Epidermal melanocyte (primary cell): ENCODE measurements at regions not wholly inside any gene's neighbourhood (a gene's known extent, or its start where the extent isn't known, plus 50 kb on each side); places are given as distances from the start of the nearest gene placed in this dataset.

ENCODE experiments used
- DNase-seq: peaks from one replicate; pipeline ENCODE4 v3.0.0; 2011; ENCODE audit warnings: low spot score; ENCODE audit not compliant: insufficient read length

DNA sequence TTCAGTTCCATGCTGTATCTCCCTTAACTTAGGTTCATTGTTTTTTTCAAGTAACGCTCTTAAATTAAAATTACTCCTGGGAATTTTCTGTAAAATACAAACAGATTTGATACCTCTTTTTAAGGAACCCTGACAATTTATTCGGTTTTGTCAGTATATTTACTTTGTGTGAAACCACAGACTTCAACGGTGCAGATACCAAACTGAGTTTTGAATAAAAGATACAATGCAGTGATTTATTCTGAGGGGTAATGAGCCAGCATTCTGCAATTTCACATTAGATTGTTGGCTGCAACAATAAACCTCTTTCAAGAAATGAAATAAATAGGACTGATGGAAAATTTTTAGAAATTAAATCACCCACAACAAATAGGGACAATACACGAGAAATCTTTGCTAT is 308.6 kb upstream of the EDIL3 start:
- no peak for DNase-seq

DNA sequence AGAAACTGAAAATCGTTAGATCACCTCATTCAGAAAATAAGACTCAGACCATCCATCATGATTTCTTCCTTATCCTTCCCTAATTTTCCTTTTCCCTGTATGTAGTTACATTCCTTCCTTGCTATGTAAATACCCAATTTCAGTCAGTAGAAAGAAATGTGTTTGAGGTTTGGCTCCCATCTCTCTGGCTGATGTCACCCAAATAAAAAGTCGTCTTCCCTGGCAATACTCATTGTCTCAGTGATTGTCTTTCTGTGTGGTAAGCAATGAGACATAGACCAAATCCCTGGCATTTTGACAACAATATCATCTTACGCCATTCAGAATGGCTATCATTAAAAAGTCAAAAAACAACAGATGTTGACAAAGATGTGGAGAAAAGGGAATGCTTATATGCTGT is 303.9 kb upstream of the EDIL3 start:
- no peak for DNase-seq

DNA sequence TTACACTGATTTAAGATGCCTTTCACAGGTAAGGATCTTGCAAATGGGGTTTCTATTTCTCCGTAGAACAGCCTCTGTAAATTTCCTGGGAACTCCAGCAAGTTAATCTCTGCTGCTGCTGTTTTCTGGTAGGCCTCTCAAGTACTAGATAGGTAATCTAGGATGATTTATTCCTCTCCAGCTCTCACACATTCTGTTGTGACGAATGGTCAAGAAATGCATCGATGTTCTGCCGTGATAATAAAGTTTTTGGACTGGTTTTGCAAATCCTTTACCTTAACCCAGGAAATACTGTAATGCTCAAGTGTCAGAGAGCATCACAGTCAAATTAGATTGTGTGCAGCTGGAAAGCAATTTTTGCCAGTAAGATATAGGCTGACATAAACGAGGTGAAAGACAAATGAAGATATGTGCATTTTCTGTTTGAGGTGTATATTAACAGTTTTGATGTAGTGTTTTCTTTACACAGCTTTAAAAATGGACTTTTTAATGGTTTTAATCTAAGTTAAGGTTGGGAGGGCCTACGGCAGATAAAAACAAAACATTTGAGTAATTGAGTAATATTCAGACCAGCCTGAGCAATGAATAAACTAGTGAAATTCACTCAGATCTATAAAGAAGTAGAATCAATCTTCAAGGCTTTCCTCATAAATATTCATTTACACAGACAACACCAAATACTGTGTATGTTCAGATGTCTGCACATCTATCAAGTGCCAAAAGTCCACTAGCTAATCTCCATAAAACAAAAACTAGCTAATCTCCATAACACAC is 300.6 kb upstream of the EDIL3 start:
- DNase-seq = no peak

DNA sequence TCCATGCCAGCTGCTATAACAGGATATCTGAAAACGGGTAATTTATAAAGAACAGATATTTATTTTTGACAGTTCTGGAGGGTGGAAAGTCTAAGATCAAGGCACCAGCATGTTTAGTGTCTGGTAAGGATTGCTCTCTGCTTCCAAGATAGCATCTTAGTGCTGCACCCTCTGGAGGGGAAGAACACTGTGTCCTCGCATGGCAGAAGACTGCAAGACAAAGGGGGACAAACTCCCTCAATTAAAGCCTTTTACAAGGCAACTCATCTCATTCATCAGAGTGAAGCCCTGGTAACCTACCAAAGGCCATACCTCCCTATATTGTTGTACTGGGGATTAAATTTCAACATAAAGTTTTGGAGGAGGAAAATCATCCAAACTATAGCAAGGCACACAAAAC is 298.9 kb upstream of the EDIL3 start:
- DNase-seq = no peak

GRCh38 chr5:84682531-84682930 is 297.9 kb upstream of the EDIL3 start:
- no peak for DNase-seq

DNA sequence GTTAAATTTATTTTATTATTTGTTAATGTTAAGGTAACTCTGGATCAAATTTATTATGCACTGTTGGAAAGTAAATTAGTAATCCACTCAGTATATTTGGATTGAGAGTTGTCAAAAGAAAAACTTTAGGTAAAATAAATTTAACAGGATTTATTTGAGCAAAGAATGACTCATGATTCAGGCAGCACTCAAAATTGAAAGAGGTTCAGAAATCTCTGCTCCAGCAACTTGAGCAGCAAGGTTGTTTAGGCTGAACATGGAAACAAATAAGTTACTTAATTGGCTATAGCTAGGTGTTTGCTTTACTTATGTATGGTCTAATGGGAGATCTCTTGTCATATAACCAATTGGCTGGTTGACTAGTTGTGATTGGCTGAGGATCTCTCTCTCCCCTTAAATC is 296.2 kb upstream of the EDIL3 start:
- no peak for DNase-seq

DNA sequence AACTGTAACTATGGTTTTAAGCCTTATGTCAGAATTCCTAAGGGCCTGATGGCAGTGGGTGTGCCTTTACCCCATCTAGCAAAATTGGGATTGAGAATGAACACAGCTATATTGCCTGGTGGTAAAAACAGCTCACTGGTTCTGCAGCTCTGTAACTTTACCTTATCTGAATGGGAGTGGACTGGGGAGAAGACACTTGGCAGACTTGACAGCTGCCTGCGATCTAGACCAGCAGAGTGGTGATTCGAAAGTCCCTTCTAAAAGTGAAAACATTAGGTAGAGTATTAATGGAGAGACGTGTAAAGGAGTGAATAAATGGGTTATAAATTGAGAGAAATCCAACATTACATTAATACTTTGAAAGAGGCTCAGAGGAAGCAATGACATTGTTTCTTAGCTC is 289.1 kb upstream of the EDIL3 start:
- DNase-seq = no peak

DNA sequence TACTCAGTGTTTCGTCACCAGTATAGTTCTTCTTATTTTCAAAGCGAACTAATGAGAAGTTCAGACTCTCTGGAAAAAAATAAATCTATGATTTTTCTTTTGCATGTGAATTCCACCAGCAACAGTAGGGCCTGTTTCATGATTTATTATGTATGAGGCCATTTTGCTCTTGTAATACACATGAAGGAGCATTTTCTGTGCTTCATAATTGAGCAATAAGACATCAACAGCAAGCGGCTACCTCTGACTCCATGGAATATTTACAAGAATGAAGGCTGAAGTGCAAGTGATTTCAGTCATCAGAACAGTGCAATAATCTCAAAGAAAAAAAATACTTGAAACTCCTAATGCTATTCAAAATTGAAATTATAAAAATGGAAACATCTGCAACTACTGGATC is 282.9 kb upstream of the EDIL3 start:
- no peak for DNase-seq

- no peak for DNase-seq
Observed at GRCh38 chr5:84650429-84650828, 265.7 kb upstream of the EDIL3 start.

GRCh38 chr5:84647581-84647980 is 262.9 kb upstream of the EDIL3 start:
- DNase-seq = no peak

DNA sequence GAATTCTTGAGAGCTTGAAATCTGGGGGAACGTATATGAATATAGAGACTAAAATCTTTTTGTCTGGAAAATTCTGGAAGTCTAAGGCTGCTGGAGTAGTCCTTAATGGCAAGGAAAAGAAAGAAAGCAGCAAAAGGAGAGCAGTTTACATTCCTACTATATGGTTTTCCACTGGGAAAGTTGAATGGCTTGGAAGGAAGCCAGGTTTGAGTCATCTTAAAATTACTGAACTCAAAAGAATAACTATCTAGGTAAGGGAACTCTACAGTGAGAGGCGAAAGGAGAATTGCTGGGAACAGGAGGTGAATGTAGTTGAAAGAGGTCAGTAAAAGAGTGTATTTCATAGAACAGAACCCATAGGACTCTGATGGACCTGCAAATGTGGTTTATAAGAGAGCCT is 258.1 kb upstream of the EDIL3 start:
- no peak for DNase-seq

- DNase-seq = no peak
Observed at GRCh38 chr5:84642324-84642723, 257.6 kb upstream of the EDIL3 start.

DNA sequence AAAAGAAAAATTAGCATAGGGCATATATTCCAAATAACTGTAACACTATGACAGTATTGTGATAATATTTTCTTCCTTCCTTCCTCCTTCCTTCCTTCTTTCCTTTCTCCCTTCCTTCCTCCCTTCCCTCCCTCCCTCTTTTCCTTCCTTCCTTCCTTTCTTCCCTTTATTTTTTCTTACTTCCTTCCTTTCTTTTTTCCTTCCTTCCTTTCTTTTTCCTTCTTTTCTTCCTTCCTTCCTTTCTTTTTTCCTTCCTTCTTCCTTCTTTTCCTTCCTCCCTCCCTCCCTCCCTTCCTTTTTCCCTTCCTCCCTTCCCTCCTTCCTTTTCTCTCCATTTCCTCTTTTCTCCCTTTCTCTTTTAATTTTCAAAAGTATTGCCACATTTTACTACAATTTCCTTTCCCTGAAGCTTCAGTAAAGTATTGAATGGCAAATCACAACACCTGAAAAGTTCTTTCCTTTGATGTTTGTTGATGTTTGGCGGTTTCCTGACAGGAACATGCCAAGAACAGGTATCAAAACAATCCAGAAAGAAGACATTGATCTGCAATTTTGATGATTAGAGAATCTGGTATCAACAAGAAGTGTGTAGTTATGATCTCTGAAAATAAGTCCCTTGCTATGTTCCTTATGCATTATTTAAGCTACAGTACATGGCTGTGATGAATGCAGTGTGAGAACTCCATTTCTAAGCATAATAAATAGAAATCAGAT is 253.1 kb upstream of the EDIL3 start:
- DNase-seq = no peak

- DNase-seq = no peak
Observed at GRCh38 chr5:84635235-84636055, 250.8 kb upstream of the EDIL3 start.

DNA sequence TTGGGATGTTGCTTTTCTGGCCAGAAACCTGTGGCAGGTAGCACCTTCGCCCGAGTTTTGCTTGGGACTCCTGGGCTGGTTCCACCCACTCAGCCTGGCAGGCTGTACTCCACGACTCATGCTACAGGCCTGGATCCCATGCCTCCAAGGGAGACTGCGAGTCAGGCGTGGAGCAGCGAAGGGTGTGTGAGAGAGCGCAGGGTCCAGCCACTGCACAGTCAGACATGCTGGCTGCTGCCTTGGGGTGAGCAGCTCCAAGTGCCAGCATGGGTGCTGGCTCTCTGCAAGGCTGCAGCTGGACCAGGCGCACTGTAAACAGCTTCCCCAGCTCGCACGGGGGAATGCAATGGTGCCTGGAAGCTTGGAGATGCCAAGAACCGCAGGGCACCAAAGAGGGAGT is 249.6 kb upstream of the EDIL3 start:
- no peak for DNase-seq

GRCh38 chr5:84632418-84632817 is 247.7 kb upstream of the EDIL3 start:
- DNase-seq = no peak

GRCh38 chr5:84628918-84629317 is 244.2 kb upstream of the EDIL3 start:
- no peak for DNase-seq

GRCh38 chr5:84623019-84623418 is 238.3 kb upstream of the EDIL3 start:
- no peak for DNase-seq

- no peak for DNase-seq
Observed at GRCh38 chr5:84622461-84622860, 237.8 kb upstream of the EDIL3 start.

DNA sequence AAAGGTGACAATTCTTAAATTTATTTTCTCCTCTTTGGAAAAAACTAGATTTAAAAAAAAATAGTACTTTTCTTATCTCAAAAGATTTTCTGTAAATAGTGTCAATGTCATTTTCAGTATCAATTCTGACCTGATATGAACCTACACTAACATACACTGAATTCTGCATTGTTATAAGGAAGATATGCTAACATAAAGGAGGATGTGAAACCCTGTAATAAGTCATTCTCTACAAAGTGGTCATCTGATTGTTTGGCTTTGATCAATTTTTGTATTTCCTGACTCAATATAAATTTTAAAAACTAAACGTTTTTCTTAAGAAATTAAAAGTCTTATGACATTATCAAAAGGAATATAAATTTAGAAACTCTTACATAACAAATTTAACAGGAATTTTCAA is 233.6 kb upstream of the EDIL3 start:
- DNase-seq = no peak

DNA sequence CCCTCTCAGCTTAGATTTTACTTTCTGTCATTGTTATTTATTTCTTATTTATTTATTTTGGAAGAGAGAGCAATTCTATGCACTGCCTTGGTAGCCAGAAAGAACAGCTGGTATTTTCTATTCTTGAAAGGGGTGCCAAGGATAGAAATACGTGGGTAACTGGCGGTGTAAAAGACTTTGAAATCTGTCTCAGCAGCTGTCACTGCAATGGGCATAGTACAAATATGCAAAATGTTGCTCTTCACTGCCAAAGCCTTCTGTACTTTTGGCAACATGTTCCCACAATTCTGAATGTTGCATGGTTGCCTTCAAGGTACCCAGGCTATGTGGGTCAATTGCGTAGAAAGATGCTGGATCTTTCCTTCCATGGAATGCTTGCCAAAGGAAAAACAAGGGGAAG is 230.2 kb upstream of the EDIL3 start:
- no peak for DNase-seq

- no peak for DNase-seq
Observed at GRCh38 chr5:84606784-84607183, 222.1 kb upstream of the EDIL3 start.
